ENCODE measurements at regions not wholly inside any gene's neighbourhood (a gene's known extent, or its start where the extent isn't known, plus 50 kb on each side); places are given as distances from the start of the nearest gene placed in this dataset.

- TF ChIP-seq POLR2AphosphoS5 (IDR thresholded peaks at IDR 0.05; ENCODE audit: borderline replicate concordance, low read depth, low read length) (no peak), EZH2 (IDR thresholded peaks at IDR 0.05) (no peak), FOXP2 (optimal IDR thresholded peaks at IDR 0.05; ENCODE audit: control extremely low read depth, extremely low read length, insufficient read depth) (no peak)
Measured at GRCh38 chr6:169157197-169158148, 96.2 kb downstream of the THBS2 start.
